SK-N-SH treated with all-trans-retinoic acid at 6 μM for 48 hours (cell line): ENCODE measurements at regions not wholly inside any gene's neighbourhood (a gene's known extent, or its start where the extent isn't known, plus 50 kb on each side); places are given as distances from the start of the nearest gene placed in this dataset.

Experiments used
- CREB5 ChIP-seq: fragments of 250-450 bp; sonication (Bioruptor Pico); IDR thresholded peaks from 2 replicates; pipeline ENCODE4 v1.5.1; 2020; ENCODE audit warnings: low read depth, mild to moderate bottlenecking, moderate library complexity
- GLIS3 ChIP-seq: fragments of 250-450 bp; sonication (Bioruptor Pico); IDR thresholded peaks from 2 replicates; pipeline ENCODE4 v1.5.0; 2020; ENCODE audit warnings: mild to moderate bottlenecking, moderate library complexity
- POU6F1 ChIP-seq: fragments of 250-450 bp; sonication (Bioruptor Pico); IDR thresholded peaks from 2 replicates; pipeline ENCODE4 v1.8.0; 2021; ENCODE audit warnings: low read depth, mild to moderate bottlenecking, moderate library complexity, borderline replicate concordance
- PPARA ChIP-seq: fragments of 250-450 bp; sonication (Bioruptor Pico); IDR thresholded peaks from 2 replicates; pipeline ENCODE4 v1.5.0; 2020; ENCODE audit warnings: mild to moderate bottlenecking, borderline replicate concordance
- ZNF70 ChIP-seq: fragments of 450-650 bp; formaldehyde crosslinking; IDR thresholded peaks from 2 replicates; pipeline ENCODE4 v1.5.0; 2020; ENCODE audit warnings: mild to moderate bottlenecking, moderate library complexity

- TF ChIP-seq GLIS3 (CRISPR knock-in tag): no peak
- TF ChIP-seq POU6F1 (CRISPR knock-in tag): no peak
- TF ChIP-seq CREB5 (CRISPR knock-in tag): no peak
- TF ChIP-seq ZNF70 (CRISPR knock-in tag): no peak
- no peak for TF ChIP-seq PPARA (CRISPR knock-in tag)
Observed at GRCh38 chr2:81624825-81625224, 1320.3 kb upstream of the LRRTM1 start.
